ENCODE measurements at regions not wholly inside any gene's neighbourhood (a gene's known extent, or its start where the extent isn't known, plus 50 kb on each side); places are given as distances from the start of the nearest gene placed in this dataset.

- DNase-seq (ENCODE audit: low read depth, low spot score) = peak; percentile 53
Measured at GRCh38 chr12:83826112-83826511, 1086.5 kb downstream of the SLC6A15 start.

- DNase-seq (ENCODE audit: low read depth, low spot score) = peak; percentile 85
Measured at GRCh38 chr12:83823386-83824045, 1089.1 kb downstream of the SLC6A15 start.

GRCh38 chr12:83821967-83822366 is 1090.6 kb downstream of the SLC6A15 start:
- DNase-seq (ENCODE audit: low read depth, low spot score) = no peak

- no peak for DNase-seq (ENCODE audit: low read depth, low spot score)
Measured at GRCh38 chr12:83818881-83819280, 1093.7 kb downstream of the SLC6A15 start.

GRCh38 chr12:83817730-83818129 is 1094.9 kb downstream of the SLC6A15 start:
- DNase-seq (ENCODE audit: low read depth, low spot score) = no peak

- no peak for DNase-seq (ENCODE audit: low read depth, low spot score)
Measured at GRCh38 chr12:83808591-83808990, 1104.0 kb downstream of the SLC6A15 start.

- DNase-seq (ENCODE audit: low read depth, low spot score) = no peak
Measured at GRCh38 chr12:83807871-83808270, 1104.7 kb downstream of the SLC6A15 start.

- DNase-seq (ENCODE audit: low read depth, low spot score) = no peak
Measured at GRCh38 chr12:83805873-83806272, 1106.7 kb downstream of the SLC6A15 start.

GRCh38 chr12:83805156-83805772 is 1107.3 kb downstream of the SLC6A15 start:
- DNase-seq (ENCODE audit: low read depth, low spot score) = no peak

GRCh38 chr12:83801972-83802371 is 1110.6 kb downstream of the SLC6A15 start:
- DNase-seq (ENCODE audit: low read depth, low spot score) = no peak

GRCh38 chr12:83800022-83800421 is 1112.6 kb downstream of the SLC6A15 start:
- DNase-seq (ENCODE audit: low read depth, low spot score) = no peak

- peak; percentile 24 for DNase-seq (ENCODE audit: low read depth, low spot score)
Measured at GRCh38 chr12:83796531-83796930, 1109.8 kb downstream of the TMTC2 start.

- DNase-seq (ENCODE audit: low read depth, low spot score) = no peak
Measured at GRCh38 chr12:83793616-83794015, 1106.9 kb downstream of the TMTC2 start.

- no peak for DNase-seq (ENCODE audit: low read depth, low spot score)
Measured at GRCh38 chr12:83784298-83784890, 1097.7 kb downstream of the TMTC2 start.

GRCh38 chr12:83779526-83779925 is 1092.8 kb downstream of the TMTC2 start:
- DNase-seq (ENCODE audit: low read depth, low spot score) = no peak

GRCh38 chr12:83769151-83769550 is 1082.4 kb downstream of the TMTC2 start:
- DNase-seq (ENCODE audit: low read depth, low spot score) = no peak

- no peak for DNase-seq (ENCODE audit: low read depth, low spot score)
Measured at GRCh38 chr12:83767723-83768122, 1081.0 kb downstream of the TMTC2 start.

GRCh38 chr12:83763425-83763824 is 1076.7 kb downstream of the TMTC2 start:
- DNase-seq (ENCODE audit: low read depth, low spot score) = no peak

GRCh38 chr12:83759906-83760305 is 1073.2 kb downstream of the TMTC2 start:
- DNase-seq (ENCODE audit: low read depth, low spot score) = no peak

- no peak for DNase-seq (ENCODE audit: low read depth, low spot score)
Measured at GRCh38 chr12:83758888-83759631, 1072.4 kb downstream of the TMTC2 start.

GRCh38 chr12:83753904-83754303 is 1067.2 kb downstream of the TMTC2 start:
- no peak for DNase-seq (ENCODE audit: low read depth, low spot score)

GRCh38 chr12:83753205-83753604 is 1066.5 kb downstream of the TMTC2 start:
- no peak for DNase-seq (ENCODE audit: low read depth, low spot score)

Data from ELF-1 (cell line).